ENCODE measurements at regions not wholly inside any gene's neighbourhood (a gene's known extent, or its start where the extent isn't known, plus 50 kb on each side); places are given as distances from the start of the nearest gene placed in this dataset.

DNA sequence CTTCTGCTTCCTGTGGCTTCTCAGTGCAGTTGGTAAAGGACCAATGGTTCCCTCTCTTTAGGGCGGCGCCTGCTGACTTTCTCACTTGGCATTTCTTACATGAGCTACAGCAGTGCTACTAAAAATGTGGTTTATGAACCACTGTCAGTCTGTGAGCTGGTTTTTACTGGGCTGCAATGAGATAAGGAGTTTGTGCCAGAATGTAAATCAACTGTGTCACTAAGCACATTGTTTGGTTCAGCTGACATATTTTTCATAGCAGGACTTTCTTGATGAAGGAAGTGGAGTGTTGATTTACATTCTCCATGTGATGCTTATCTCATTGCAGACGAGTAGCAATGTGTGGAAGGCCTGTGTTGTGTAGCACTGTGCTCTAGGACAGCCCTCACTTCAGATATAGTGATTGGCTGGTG lies 463.3 kb downstream of the SOX6 start:
- Histone ChIP-seq H3K27me3 (peaks cover 0 to 3% (median 0%) of the 10 kb centered on the region in 3 donors), H3K27ac (no peak overlapping the region), H3K4me1 (peaks cover 0 to 27% (median 16%) of the 10 kb centered on the region in 4 donors), H3K36me3 (no peaks in the 10 kb centered on the region), H3K9me3 (no peaks in the 10 kb centered on the region), H3K4me3 (no peak overlapping the region)
- DNase-seq, result no peak
- TF ChIP-seq POLR2AphosphoS5 (IDR thresholded peaks at IDR 0.05) (peak in 2 of 4 donors; percentile 41 to 73), POLR2A (IDR thresholded peaks at IDR 0.05) (no peak)
- TF ChIP-seq, protein P1, sequence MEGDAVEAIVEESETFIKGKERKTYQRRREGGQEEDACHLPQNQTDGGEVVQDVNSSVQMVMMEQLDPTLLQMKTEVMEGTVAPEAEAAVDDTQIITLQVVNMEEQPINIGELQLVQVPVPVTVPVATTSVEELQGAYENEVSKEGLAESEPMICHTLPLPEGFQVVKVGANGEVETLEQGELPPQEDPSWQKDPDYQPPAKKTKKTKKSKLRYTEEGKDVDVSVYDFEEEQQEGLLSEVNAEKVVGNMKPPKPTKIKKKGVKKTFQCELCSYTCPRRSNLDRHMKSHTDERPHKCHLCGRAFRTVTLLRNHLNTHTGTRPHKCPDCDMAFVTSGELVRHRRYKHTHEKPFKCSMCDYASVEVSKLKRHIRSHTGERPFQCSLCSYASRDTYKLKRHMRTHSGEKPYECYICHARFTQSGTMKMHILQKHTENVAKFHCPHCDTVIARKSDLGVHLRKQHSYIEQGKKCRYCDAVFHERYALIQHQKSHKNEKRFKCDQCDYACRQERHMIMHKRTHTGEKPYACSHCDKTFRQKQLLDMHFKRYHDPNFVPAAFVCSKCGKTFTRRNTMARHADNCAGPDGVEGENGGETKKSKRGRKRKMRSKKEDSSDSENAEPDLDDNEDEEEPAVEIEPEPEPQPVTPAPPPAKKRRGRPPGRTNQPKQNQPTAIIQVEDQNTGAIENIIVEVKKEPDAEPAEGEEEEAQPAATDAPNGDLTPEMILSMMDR (IDR thresholded peaks at IDR 0.05), result no peak
- 34 to 36% methylated on average over 3 of the region's 3 CpGs for WGBS, 2 donors
- intact Hi-C loops (cut with DNase I), result no loop called here

DNA sequence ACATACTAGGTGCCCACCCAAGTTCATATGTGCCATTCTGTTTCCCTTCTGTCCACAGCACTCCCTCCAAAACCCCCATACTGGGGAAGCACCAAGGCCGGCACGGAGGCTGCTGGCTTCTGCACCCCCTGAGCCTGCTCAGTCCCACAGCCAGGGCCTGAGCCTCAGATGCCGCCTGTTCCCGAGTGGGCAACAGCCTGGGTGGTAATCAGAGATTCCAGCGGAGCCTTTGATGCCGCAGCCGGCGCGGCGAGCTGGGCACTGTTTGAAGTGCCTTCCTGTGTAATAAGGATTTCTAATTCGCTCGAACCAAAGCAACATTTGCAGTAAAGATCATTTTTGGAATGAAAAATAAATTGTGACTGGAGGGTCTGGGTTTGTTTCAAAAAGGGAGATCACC lies 460.3 kb downstream of the SOX6 start:
- intact Hi-C loops (cut with DNase I), result no loop called here
- Histone ChIP-seq H3K4me3 (no peak overlapping the region), H3K27ac (no peak overlapping the region), H3K27me3 (peaks cover 0 to 8% (median 0%) of the 10 kb centered on the region in 3 donors), H3K9me3 (no peaks in the 10 kb centered on the region), H3K4me1 (peaks cover 0 to 27% (median 16%) of the 10 kb centered on the region in 4 donors), H3K36me3 (no peaks in the 10 kb centered on the region)
- TF ChIP-seq POLR2A (IDR thresholded peaks at IDR 0.05) (no peak), POLR2AphosphoS5 (IDR thresholded peaks at IDR 0.05) (no peak), EP300 (IDR thresholded peaks at IDR 0.05) (no peak)
- TF ChIP-seq, protein P1 (IDR thresholded peaks at IDR 0.05), result no peak
- DNase-seq, result no peak
- WGBS, 2 donors, result 95 to 96% methylated on average over 12 of the region's 12 CpGs

DNA sequence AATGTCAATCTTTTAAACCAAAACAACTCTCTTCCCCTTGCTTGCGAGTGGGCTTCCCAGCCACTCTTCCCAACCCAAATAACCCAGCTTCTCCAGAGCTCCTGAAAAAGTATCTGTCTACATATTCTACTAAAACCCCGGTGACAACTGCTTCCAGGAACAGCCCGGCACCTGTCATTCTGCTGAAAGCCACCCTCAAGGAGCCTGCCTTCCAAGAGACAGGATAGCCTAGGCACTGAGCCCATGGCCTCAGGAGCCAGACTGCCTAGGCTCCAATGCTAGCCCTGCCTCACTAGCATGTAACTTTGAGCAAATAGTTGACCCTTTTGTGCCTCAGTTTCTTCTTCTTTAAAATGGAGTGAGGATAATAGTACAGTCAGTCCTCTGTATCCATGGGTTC lies 459.8 kb downstream of the SOX6 start:
- no peak for DNase-seq

DNA sequence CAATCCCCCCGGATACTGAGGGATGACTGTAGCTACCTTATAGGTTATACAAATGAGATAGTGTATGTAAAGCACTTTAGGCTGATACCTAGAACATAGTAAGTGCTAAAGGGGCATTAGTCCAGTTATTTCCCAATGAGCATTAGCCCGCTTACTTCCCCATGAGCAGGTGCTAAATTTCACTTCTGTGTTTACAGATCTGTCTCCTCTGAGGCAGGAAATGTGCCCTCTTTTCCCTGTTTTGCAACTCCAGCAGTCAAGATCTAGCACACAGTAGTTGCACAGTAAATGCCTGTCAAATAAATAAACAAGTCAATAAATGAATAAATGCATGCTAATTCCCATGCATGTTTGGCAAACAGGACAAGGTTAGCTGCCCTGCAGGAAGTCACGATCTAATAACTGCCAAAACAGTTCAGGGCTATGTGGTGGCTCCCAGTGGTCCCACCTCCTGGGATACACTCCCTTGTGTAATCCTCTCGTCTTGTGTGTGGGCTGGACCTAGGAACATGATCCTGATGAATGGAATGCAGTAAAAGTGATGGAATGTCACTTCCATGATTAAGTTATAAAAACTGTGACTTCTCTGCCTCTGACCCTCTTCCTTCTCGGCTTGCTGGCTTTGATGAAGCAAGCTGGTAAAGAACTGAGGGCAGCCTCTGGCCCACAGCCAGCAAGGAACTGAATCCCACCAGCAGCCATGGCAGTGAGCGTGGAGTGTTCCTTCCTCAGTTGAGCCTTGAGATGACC lies 459.0 kb downstream of the SOX6 start:
- no peak for DNase-seq
- Histone ChIP-seq H3K9me3 (no peaks in the 10 kb centered on the region), H3K27me3 (peaks cover 0 to 10% (median 0%) of the 10 kb centered on the region in 3 donors), H3K36me3 (no peaks in the 10 kb centered on the region), H3K27ac (no peak overlapping the region), H3K4me3 (no peak overlapping the region), H3K4me1 (peaks cover 0 to 26% (median 16%) of the 10 kb centered on the region in 4 donors)
- intact Hi-C loops (cut with DNase I), result no loop called here
- WGBS, 2 donors, result 64 to 77% methylated on average over 6 of the region's 6 CpGs
- TF ChIP-seq POLR2A (IDR thresholded peaks at IDR 0.05), result no peak
- TF ChIP-seq, protein P1 (IDR thresholded peaks at IDR 0.05), result no peak
- no peak for TF ChIP-seq POLR2AphosphoS5 (IDR thresholded peaks at IDR 0.05)
- no peak for TF ChIP-seq EP300 (IDR thresholded peaks at IDR 0.05)

More for the DNA sequence above, 459.8 kb downstream of the SOX6 start:
- Histone ChIP-seq H3K27ac (no peak overlapping the region), H3K9me3 (no peaks in the 10 kb centered on the region), H3K4me1 (peaks cover 0 to 27% (median 16%) of the 10 kb centered on the region in 4 donors), H3K36me3 (no peaks in the 10 kb centered on the region), H3K4me3 (no peak overlapping the region), H3K27me3 (peaks cover 0 to 12% (median 0%) of the 10 kb centered on the region in 3 donors)
- TF ChIP-seq POLR2A (IDR thresholded peaks at IDR 0.05) (no peak), POLR2AphosphoS5 (IDR thresholded peaks at IDR 0.05) (no peak), EP300 (IDR thresholded peaks at IDR 0.05) (no peak)
- TF ChIP-seq, protein P1 (IDR thresholded peaks at IDR 0.05), result no peak
- WGBS, 2 donors, result 93% methylated on average over 3 of the region's 3 CpGs
- intact Hi-C loops (cut with DNase I), result no loop called here
